GM19468 (cell line): ENCODE measurements at regions not wholly inside any gene's neighbourhood (a gene's known extent, or its start where the extent isn't known, plus 50 kb on each side); places are given as distances from the start of the nearest gene placed in this dataset.

Experiments
- ATAC-seq: cut with Tn5 transposase; IDR thresholded peaks from one replicate; pipeline ENCODE4 v1.9.1; 2021; ENCODE audit warnings: mild to moderate bottlenecking, moderate library complexity, moderate number of reproducible peaks; ENCODE audit not compliant: unreplicated experiment; ENCODE audit errors: extremely low read depth

GRCh38 chr5:173689171-173689736, 72.8 kb upstream of the BOD1 start:
- ATAC-seq = no peak

DNA sequence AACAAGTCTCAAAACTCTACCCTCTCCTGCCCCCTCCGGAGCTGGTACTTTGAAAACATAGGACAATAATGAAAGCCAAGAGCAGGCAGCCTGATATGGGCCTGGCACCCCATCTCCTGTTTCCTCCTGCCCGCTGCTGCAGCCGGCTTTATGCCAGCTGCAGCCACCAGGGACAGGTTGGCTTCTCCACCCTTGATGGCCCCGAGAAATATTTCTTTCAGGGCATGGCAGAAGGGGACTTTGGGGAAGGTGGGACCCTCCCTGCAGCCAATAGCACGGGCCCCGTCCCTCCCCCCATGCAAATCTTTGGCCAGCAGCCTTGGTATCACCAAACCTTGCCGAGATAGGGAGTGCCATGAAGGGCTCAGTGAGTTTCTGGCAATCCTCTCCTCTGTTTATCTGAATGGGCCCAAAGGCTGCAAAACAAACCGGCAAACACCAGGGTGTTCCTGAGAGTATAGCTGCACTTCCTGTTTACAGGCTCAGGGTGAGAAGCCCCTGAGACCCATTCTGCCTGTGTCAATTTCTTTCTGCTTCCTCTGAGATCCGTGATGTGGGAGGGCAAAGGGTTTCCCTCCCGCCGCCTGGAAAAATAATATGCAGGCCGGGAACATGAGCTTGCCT, 73.4 kb upstream of the BOD1 start:
- ATAC-seq = peak; percentile 43

DNA sequence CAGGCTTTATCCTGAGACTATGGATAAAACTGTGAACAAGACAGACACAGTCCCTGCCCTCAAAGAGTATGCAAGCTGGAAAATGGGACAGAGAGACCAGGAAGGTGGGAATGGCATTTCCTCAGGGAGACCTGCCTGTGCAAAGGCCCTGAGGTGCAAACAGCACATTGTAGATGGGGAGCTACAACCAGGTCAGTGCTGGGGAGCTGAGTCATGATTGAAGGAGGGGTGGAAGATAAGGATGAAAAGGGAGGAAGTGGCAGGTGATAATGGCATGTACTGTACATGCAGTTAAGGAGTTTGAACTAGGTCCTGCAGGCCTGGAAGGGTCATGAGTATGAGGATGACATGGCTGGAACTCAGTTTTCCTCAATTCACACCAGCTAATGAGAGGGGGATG, 75.5 kb upstream of the BOD1 start:
- no peak for ATAC-seq

- ATAC-seq = no peak
Observed at GRCh38 chr5:173693670-173694069, 77.2 kb upstream of the BOD1 start.

GRCh38 chr5:173696216-173696615, 79.8 kb upstream of the BOD1 start:
- no peak for ATAC-seq

DNA sequence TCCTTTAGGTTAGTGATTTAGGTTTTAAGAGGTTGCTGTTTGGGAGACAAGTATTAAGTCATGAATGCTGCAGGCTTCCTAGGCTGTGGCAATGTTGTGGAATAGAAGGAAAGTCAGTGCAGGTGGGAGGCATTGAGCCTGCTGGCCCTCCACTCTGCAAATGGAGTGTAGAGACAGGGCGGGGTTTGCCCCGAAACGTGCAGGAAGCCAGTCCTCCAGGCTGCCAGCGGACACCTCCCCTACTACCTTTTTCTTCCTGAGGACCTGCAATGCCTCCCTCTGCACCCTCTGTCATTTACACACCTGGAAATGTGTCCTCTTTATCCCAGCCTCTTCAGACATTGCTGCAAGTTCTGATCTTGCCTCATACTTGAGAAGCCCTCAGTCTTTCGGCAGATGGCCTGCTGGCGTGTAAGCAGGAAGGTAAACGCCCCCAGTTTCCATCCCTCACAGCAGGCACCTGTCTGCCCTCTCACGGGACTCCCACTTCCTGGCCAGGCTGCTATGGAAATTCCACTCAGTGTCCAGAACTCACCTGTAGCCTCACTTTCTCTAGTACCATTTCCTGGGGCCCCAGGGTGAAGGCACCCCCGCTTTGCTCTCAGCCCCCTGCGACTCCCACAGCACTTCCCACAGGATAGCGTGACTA, 81.6 kb upstream of the BOD1 start:
- ATAC-seq = no peak

- ATAC-seq = no peak
Observed at GRCh38 chr5:173699966-173700365, 83.5 kb upstream of the BOD1 start.

DNA sequence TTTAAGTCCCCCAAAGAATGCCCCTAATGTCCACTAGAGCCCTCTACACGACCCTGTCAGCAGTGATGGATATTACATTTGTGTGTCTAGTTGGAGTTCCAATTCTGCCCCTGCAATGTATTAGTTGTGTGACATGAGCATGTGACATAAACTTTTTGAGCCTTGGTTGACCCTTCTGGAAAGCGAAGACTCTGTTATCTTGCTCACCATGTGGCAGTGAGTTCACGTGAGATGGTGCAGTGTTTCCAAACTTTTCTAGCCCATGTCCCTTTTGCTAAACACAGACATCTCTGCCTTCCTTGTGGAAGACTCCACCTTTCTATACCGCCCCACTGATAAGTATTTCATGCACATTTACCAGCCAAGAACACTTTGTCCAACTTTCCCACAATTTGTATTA, 87.0 kb upstream of the BOD1 start:
- no peak for ATAC-seq

DNA sequence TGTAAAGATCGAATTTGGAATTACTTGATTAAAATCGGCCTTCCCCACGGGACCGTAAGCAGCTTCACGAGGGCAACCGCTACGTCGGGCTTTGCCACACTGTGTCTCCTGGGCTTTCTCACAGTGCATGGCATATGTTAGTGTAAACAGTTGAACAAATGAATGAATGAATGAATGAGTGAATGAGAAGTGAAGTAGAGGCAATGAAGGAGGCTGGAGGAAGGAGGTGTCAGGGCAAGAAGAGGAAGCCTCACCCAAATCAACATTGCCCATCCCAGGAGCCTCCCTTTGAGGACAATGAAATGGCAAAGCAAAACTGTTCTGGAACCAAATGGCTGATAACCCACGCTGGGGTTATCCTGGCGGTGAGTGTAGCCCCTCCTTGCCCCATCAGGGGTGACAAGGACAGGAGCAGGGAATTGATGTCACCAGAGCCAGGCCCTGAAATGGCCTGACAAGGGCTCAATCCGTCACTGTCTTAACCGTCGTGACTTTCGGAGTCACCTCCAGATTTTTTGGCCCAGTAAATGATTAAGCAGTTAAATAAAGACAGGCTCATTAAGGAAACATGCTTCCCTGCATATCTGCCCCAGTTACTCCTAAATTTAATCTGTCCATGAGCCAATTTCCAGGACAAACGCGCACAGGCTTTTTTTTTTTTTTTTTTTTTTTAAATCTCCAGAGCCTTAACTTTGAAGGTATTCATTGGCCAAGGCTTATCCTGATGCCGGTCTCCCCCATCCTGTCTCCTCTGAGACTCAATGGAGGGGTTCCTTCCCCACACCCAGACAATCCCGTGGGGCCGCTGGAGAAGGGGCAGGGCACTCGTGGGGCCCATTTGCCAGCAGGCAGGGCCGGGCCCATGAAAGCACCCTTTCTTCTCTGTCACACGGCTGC, 88.4 kb upstream of the BOD1 start:
- ATAC-seq = no peak

- ATAC-seq = no peak
Observed at GRCh38 chr5:173705512-173706044, 89.1 kb upstream of the BOD1 start.

- no peak for ATAC-seq
Observed at GRCh38 chr5:173706700-173707099, 90.2 kb upstream of the BOD1 start.

GRCh38 chr5:173707392-173707791, 90.9 kb upstream of the BOD1 start:
- ATAC-seq = no peak

DNA sequence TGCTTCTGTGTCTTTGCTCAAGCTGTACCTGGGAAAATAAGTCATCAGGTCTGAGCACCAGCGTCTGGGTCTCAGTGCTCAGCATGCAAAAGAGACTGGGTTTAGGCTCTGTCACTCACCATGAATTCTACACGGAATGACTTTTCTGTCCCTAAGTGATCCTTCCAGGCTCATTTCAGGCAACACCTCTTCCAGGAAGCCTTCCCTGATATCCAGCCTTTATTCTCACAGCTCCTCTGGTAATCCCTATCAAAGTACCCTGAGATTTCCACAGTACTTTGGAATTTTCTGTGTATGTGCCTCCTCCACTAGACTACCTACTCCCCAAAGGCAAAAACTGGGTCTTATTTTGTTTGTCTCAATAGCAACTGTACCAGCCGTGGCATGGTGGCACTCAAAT, 92.7 kb upstream of the BOD1 start:
- ATAC-seq = no peak

DNA sequence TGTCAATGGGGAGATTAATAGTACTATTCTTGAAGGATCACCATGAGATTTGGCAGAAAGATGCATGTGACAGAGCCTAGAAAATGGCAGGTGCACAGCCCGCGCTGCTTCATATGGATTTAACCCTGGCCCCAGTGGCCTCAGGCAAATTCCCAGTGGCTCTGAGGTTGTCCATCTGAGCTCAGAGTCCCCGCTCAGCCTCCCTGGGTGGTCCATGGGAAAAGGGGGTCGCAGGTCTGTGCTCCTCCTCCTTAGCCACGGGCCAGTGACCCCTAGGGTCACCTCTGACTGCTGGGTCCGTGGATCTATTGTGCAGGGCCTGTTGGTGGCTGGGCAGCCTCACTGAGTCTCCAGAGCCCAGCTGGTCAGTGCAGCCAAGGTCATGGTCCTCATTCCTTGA, 93.3 kb upstream of the BOD1 start:
- no peak for ATAC-seq

GRCh38 chr5:173710528-173710927, 94.1 kb upstream of the BOD1 start:
- no peak for ATAC-seq

DNA sequence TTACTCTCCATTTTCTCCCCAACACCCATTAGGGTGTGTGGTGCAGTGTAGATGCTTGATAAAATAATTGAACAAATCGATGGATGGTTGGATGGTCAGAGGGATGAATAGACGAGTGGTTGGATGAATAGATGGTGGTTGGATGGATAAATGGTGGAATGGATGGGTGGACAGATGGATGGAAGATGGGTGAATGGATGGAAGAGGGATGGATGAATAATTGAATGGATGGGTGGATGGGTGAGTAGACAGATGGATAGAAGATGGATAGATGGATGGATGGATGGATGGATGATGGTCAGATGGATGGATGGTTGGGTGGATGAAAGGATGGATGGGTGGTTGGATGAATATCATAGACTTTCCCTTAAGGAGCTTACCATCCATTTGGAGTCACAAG, 95.0 kb upstream of the BOD1 start:
- no peak for ATAC-seq

- no peak for ATAC-seq
Observed at GRCh38 chr5:173712609-173713175, 96.2 kb upstream of the BOD1 start.

DNA sequence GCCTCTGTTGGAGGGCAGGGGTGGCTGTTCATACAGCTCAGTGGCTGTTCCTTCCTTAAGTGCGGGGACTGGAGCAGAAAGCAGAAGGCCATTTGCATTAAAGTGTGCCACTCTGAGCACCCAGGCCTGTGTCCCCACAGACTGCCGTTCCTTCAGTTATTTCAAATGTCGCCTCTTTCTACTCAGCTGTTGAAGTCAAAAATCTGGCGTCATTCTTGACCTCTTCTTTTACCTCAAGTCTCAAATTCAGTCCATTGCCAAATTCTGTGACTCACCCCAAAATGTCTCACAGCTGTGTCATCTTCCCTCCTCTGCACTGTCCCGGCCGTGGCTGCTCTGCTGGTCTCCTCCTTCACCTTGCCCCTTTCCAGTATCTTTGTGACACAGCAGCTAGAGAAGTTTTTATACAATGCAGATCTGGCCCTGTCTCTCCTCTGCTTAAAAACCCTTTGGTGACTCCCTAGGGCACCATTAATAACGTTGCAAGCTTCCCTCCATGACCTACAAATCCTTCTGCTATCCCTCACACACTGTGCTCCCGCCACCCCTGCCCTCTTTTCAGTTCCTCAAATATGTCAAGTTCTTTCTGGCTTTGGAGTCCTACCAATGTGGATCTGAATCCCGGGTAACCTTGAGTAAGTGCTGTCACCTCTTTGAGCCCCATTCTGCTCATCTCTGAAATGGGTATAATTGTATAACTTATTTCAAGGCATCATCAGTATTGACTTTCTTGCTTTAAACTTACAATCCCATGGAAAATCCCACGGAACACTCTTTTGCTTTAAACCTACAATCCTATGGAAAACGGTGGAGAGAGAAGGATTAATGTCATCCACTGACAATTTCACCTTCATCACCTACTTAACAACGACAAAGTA, 98.3 kb upstream of the BOD1 start:
- no peak for ATAC-seq

- no peak for ATAC-seq
Observed at GRCh38 chr5:173715607-173716006, 99.2 kb upstream of the BOD1 start.
